ENCODE measurements at regions not wholly inside any gene's neighbourhood (a gene's known extent, or its start where the extent isn't known, plus 50 kb on each side); places are given as distances from the start of the nearest gene placed in this dataset.

- H3K4me3 ChIP-seq (ENCODE audit: low read depth, poor library complexity, severe bottlenecking) = no peak overlapping the region
- TF ChIP-seq CTCF (IDR thresholded peaks at IDR 0.05) (no peak), POLR2A (IDR thresholded peaks at IDR 0.05) (no peak)
- DNase-seq (ENCODE audit: low spot score in 2 of 2) = no peak
- intact Hi-C loops (cut with DNase I; ENCODE audit: low total_unique reads) = no loop called here
Measured at GRCh38 chr9:82337351-82337750, 348.8 kb downstream of the SPATA31D1 start.

- intact Hi-C loops (cut with DNase I; ENCODE audit: low total_unique reads) = no loop called here
- no peak for DNase-seq (ENCODE audit: low spot score in 2 of 2)
- no peak overlapping the region for H3K4me3 ChIP-seq (ENCODE audit: low read depth, poor library complexity, severe bottlenecking)
- TF ChIP-seq CTCF (IDR thresholded peaks at IDR 0.05) (no peak), POLR2A (IDR thresholded peaks at IDR 0.05) (no peak)
- 63 to 70% methylated on average over 2 of the region's 2 CpGs for WGBS, 2 donors
Measured at GRCh38 chr9:82342046-82342445, 353.5 kb downstream of the SPATA31D1 start.

GRCh38 chr9:82346040-82346439 is 357.5 kb downstream of the SPATA31D1 start:
- TF ChIP-seq POLR2A (IDR thresholded peaks at IDR 0.05) (no peak), CTCF (IDR thresholded peaks at IDR 0.05) (no peak)
- WGBS, 2 donors = 69 to 75% methylated on average over 2 of the region's 2 CpGs
- intact Hi-C loops (cut with DNase I; ENCODE audit: low total_unique reads) = no loop called here
- DNase-seq (ENCODE audit: low spot score in 2 of 2) = no peak
- H3K4me3 ChIP-seq (ENCODE audit: low read depth, poor library complexity, severe bottlenecking) = no peak overlapping the region

- TF ChIP-seq CTCF (IDR thresholded peaks at IDR 0.05) (no peak), POLR2A (IDR thresholded peaks at IDR 0.05) (no peak)
- 74 to 75% methylated on average over 7 of the region's 7 CpGs for WGBS, 2 donors
- no peak overlapping the region for H3K4me3 ChIP-seq (ENCODE audit: low read depth, poor library complexity, severe bottlenecking)
- no peak for DNase-seq (ENCODE audit: low spot score in 2 of 2)
- intact Hi-C loops (cut with DNase I; ENCODE audit: low total_unique reads) = no loop called here
Measured at GRCh38 chr9:82353631-82354278, 365.2 kb downstream of the SPATA31D1 start.

GRCh38 chr9:82354279-82354659 is 365.7 kb downstream of the SPATA31D1 start:
- WGBS, 2 donors = 60 to 62% methylated on average over 2 of the region's 2 CpGs
- TF ChIP-seq CTCF (IDR thresholded peaks at IDR 0.05) (no peak), POLR2A (IDR thresholded peaks at IDR 0.05) (no peak)
- intact Hi-C loops (cut with DNase I; ENCODE audit: low total_unique reads) = no loop called here
- no peak overlapping the region for H3K4me3 ChIP-seq (ENCODE audit: low read depth, poor library complexity, severe bottlenecking)
- no peak for DNase-seq (ENCODE audit: low spot score in 2 of 2)

- 61 to 69% methylated on average over 2 of the region's 2 CpGs for WGBS, 2 donors
- no peak for DNase-seq (ENCODE audit: low spot score in 2 of 2)
- TF ChIP-seq POLR2A (IDR thresholded peaks at IDR 0.05) (no peak), CTCF (IDR thresholded peaks at IDR 0.05) (no peak)
- no peak overlapping the region for H3K4me3 ChIP-seq (ENCODE audit: low read depth, poor library complexity, severe bottlenecking)
- intact Hi-C loops (cut with DNase I; ENCODE audit: low total_unique reads) = no loop called here
Measured at GRCh38 chr9:82356131-82356530, 367.6 kb downstream of the SPATA31D1 start.

Measured in lower leg skin (tissue), 4 donors.